GM23338 (cell line): ENCODE measurements at regions not wholly inside any gene's neighbourhood (a gene's known extent, or its start where the extent isn't known, plus 50 kb on each side); places are given as distances from the start of the nearest gene placed in this dataset.
"Not testable (repeated sequence)": the region's sequence is repeated elsewhere in the genome, so short reads cannot be mapped to it uniquely, and the experiment has no call there.

Experiments
- ATAC-seq: fragments of 200-7000 bp; cut with Tn5 transposase; 3 replicates; pipeline ENCODE4 v1.9.1; 2020
- DNase-seq: peaks from one replicate; pipeline ENCODE4 v3.0.0-alpha.2; 2015; ENCODE audit warnings: low spot score
- H2AFZ ChIP-seq: fragments of 200-600 bp; sonication (generic); 2 replicates; pipeline ENCODE4 v1.8.0; 2016; ENCODE audit warnings: antibody characterized with exemption, mild to moderate bottlenecking, moderate library complexity
- H3F3A ChIP-seq: fragments of 200-600 bp; sonication (generic); replicated peaks from 2 replicates; pipeline ENCODE4 v1.8.0; 2017; ENCODE audit warnings: antibody characterized with exemption, mixed run types, low read depth
- H3K27ac ChIP-seq: fragments of 200-600 bp; sonication (generic); 2 replicates; pipeline ENCODE4 v1.6.1; 2016; ENCODE audit warnings: low read depth
- H3K27me3 ChIP-seq: fragments of 200-600 bp; sonication (generic); 2 replicates; pipeline ENCODE4 v1.8.0; 2016; ENCODE audit warnings: mild to moderate bottlenecking, mixed run types, moderate library complexity; ENCODE audit not compliant: insufficient read depth
- H3K36me3 ChIP-seq: fragments of 200-600 bp; sonication (generic); 2 replicates; pipeline ENCODE4 v1.8.0; 2016; ENCODE audit warnings: mild to moderate bottlenecking; ENCODE audit not compliant: insufficient read depth
- H3K4me1 ChIP-seq: fragments of 200-600 bp; sonication (generic); 2 replicates; pipeline ENCODE4 v1.8.0; 2016; ENCODE audit warnings: mild to moderate bottlenecking, moderate library complexity; ENCODE audit not compliant: insufficient read depth
- H3K4me2 ChIP-seq: fragments of 200-600 bp; sonication (generic); 2 replicates; pipeline ENCODE4 v1.7.1; 2017; ENCODE audit warnings: mixed run types
- H3K4me3 ChIP-seq: fragments of 200-600 bp; sonication (generic); 2 replicates; pipeline ENCODE4 v1.6.1; 2016; ENCODE audit warnings: mixed run types
- H3K79me2 ChIP-seq: fragments of 200-600 bp; sonication (generic); replicated peaks from 2 replicates; pipeline ENCODE4 v1.8.0; 2017; ENCODE audit warnings: mild to moderate bottlenecking; ENCODE audit not compliant: insufficient read depth
- H3K9me2 ChIP-seq: fragments of 200-600 bp; sonication (generic); 2 replicates; pipeline ENCODE4 v1.8.0; 2017; ENCODE audit not compliant: insufficient read depth
- H4K20me1 ChIP-seq: fragments of 200-600 bp; sonication (generic); replicated peaks from 2 replicates; pipeline ENCODE4 v1.8.0; 2017; ENCODE audit warnings: mild to moderate bottlenecking; ENCODE audit not compliant: insufficient read depth
- H3K27ac Mint-ChIP-seq: 2 replicates; pipeline ENCODE4 v1.8.0; 2020; ENCODE audit warnings: inconsistent platforms, mild to moderate bottlenecking, moderate library complexity, mixed read lengths
- H3K27me3 Mint-ChIP-seq: 3 replicates; pipeline ENCODE4 v1.8.0; 2022; ENCODE audit warnings: low read depth, mild to moderate bottlenecking, moderate library complexity, mixed read lengths, inconsistent platforms; ENCODE audit not compliant: insufficient read depth, poor library complexity
- H3K36me3 Mint-ChIP-seq: 3 replicates; pipeline ENCODE4 v1.8.0; 2021; ENCODE audit warnings: low read depth, mild to moderate bottlenecking, inconsistent platforms, moderate library complexity, mixed read lengths
- H3K4me1 Mint-ChIP-seq: 3 replicates; pipeline ENCODE4 v1.8.0; 2020; ENCODE audit warnings: mild to moderate bottlenecking, inconsistent platforms, mixed read lengths
- H3K4me3 Mint-ChIP-seq: 3 replicates; pipeline ENCODE4 v1.8.0; 2021; ENCODE audit warnings: moderate library complexity, mild to moderate bottlenecking, inconsistent platforms, mixed read lengths
- H3K9me3 Mint-ChIP-seq: 3 replicates; pipeline ENCODE4 v1.8.0; 2020; ENCODE audit warnings: moderate library complexity, mild to moderate bottlenecking, inconsistent platforms, mixed read lengths
- CREB1 ChIP-seq: fragments of 250-450 bp; sonication (Bioruptor Pico); IDR thresholded peaks from 2 replicates; pipeline ENCODE4 v1.5.0; 2020; ENCODE audit warnings: low read depth, mild to moderate bottlenecking, moderate library complexity
- ETS1 ChIP-seq: IDR thresholded peaks from 2 replicates; pipeline ENCODE4 v1.6.1; 2016; ENCODE audit warnings: antibody characterized with exemption
- EZH2phosphoT487 ChIP-seq: fragments of 200-600 bp; sonication (generic); IDR thresholded peaks from one replicate; pipeline ENCODE4 v1.8.1; 2018; ENCODE audit warnings: antibody characterized with exemption; ENCODE audit not compliant: unreplicated experiment
- NANOG ChIP-seq: IDR thresholded peaks from 2 replicates; pipeline ENCODE4 v1.6.1; 2016; ENCODE audit warnings: antibody characterized with exemption, borderline replicate concordance
- REST ChIP-seq: IDR thresholded peaks from one replicate; pipeline ENCODE4 v1.6.1; 2018; ENCODE audit warnings: antibody characterized with exemption; ENCODE audit not compliant: unreplicated experiment
- STAT1 ChIP-seq: IDR thresholded peaks from one replicate; pipeline ENCODE4 v1.6.1; 2016; ENCODE audit warnings: antibody characterized with exemption; ENCODE audit not compliant: unreplicated experiment
- ZNF331 ChIP-seq: fragments of 250-450 bp; sonication (Bioruptor Pico); IDR thresholded peaks from 2 replicates; pipeline ENCODE4 v1.5.0; 2020; ENCODE audit warnings: low read depth, mild to moderate bottlenecking, moderate library complexity

DNA sequence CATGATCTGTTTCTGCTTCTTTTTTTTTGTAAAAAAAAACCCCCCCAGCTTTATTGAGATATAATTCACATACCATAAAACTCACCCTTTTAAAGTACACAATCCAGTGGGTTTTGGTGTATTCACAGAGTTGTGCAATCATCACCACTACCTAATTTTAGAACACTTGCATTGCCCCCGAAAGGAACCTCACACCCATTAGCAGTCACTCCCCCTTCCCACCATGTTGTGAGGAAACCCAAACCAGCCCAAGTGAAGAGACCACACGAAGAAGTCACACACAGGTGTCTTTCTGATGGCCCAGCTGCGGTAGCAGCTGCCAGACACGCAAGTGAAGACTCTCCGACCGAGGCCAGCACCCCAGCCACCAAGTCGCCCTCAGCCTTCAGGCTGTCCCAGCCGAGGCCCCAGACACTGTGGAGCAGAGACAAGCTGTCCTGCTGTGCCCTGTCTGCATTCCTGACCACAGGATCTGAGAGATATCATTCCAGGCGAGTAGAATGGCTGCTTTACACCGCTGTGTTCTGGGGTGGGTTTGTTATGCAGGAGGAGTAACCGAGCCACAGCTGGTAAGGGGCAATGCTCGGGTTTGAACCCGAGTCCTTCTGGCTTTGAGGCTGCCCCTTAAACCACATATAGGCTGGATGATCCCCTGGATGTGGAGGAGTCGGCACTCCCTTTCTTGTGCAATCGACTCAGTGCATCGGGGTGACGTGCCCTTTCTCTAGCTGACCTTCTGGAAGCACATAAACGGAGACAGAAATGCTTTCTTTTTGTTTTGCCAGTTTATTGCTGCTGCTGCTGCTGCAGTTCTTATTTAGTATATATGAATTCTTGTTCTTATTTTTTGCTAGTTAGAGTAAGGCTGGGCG lies 59.1 kb upstream of the PTPN1 start:
- no peaks in the 10 kb centered on the region for H3K9me2 ChIP-seq
- Mint-ChIP-seq H3K4me3 (no peak overlapping the region; the same call in 2 of the 3 replicates), H3K27ac (peak overlapping the region; percentile 22; the same call in 1 of the 2 replicates), H3K36me3 (no peaks in the 10 kb centered on the region), H3K9me3 (no peaks in the 10 kb centered on the region), H3K4me1 (peaks cover 14% of the 10 kb centered on the region; the same call in 2 of the 3 replicates), H3K27me3 (peaks cover 12% of the 10 kb centered on the region)
- no peak for TF ChIP-seq CREB1 (CRISPR knock-in tag)
- TF ChIP-seq ZNF331, result no peak
- no peak for TF ChIP-seq NANOG
- no peak for TF ChIP-seq STAT1
- TF ChIP-seq ETS1, result no peak
- TF ChIP-seq EZH2phosphoT487, result no peak
- no peak for TF ChIP-seq REST
- H4K20me1 ChIP-seq, result no peaks in the 10 kb centered on the region
- no peaks in the 10 kb centered on the region for H3F3A ChIP-seq
- H3K27ac ChIP-seq, result no peak overlapping the region
- no peaks in the 10 kb centered on the region for H3K4me1 ChIP-seq
- H3K4me3 ChIP-seq, result no peak overlapping the region
- H2AFZ ChIP-seq, result peak overlapping the region; percentile 76
- DNase-seq (peak; percentile 72), ATAC-seq (peak; percentile 93)
- 0 out of 2 replicates have a peak overlapping the region, but pooled peaks have one; percentile 41 for H3K4me2 ChIP-seq
- no peaks in the 10 kb centered on the region for H3K36me3 ChIP-seq
- H3K27me3 ChIP-seq, result no peaks in the 10 kb centered on the region
- no peaks in the 10 kb centered on the region for H3K79me2 ChIP-seq

- not testable (repeated sequence) for H3K27ac Mint-ChIP-seq, H3K79me2 ChIP-seq, H3K27ac ChIP-seq, H3K4me1 ChIP-seq, H3K4me3 Mint-ChIP-seq, H4K20me1 ChIP-seq, H3K36me3 ChIP-seq, H3K36me3 Mint-ChIP-seq, H3K4me2 ChIP-seq, H3K9me3 Mint-ChIP-seq, H3F3A ChIP-seq, H3K9me2 ChIP-seq, ATAC-seq, DNase-seq, H3K27me3 ChIP-seq, H3K4me3 ChIP-seq
- Mint-ChIP-seq H3K27me3 (peaks cover 11% of the 10 kb centered on the region), H3K4me1 (peaks cover 18% of the 10 kb centered on the region)
- H2AFZ ChIP-seq, result peak overlapping the region; percentile 76; the same call in 1 of the 2 replicates
Observed at GRCh38 chr20:50451792-50452425, 58.3 kb upstream of the PTPN1 start.
